ENCODE measurements at regions not wholly inside any gene's neighbourhood (a gene's known extent, or its start where the extent isn't known, plus 50 kb on each side); places are given as distances from the start of the nearest gene placed in this dataset.
"Not testable (repeated sequence)": the region's sequence is repeated elsewhere in the genome, so short reads cannot be mapped to it uniquely, and the experiment has no call there.

DNA sequence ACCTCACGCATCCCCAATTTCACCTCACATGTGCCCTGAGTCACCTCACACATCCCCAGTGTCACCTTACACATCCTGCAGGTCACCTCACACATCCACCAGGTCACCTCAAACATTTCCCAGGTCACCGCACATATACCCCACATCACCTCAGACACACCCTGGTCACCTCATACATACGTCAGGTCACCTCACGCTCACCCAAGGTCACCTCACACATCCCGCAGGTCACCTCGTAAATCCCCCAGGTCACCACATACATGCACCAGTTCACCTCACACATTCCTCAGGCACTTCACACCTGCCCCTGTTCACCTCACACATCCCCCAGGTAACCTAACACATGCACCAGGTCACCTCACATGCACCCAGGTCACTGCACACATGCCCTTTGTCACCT lies 864.0 kb downstream of the TMEM121 start:
- Histone ChIP-seq H3K9me3 (no peaks in the 10 kb centered on the region), H3K27ac (no peak overlapping the region), H3K27me3 (no peaks in the 10 kb centered on the region), H3K4me1 (no peaks in the 10 kb centered on the region), H3K36me3 (no peaks in the 10 kb centered on the region), H3K4me3 (no peak overlapping the region)
- no peak for TF ChIP-seq POLR2A (IDR thresholded peaks at IDR 0.05)
- TF ChIP-seq, protein P1, sequence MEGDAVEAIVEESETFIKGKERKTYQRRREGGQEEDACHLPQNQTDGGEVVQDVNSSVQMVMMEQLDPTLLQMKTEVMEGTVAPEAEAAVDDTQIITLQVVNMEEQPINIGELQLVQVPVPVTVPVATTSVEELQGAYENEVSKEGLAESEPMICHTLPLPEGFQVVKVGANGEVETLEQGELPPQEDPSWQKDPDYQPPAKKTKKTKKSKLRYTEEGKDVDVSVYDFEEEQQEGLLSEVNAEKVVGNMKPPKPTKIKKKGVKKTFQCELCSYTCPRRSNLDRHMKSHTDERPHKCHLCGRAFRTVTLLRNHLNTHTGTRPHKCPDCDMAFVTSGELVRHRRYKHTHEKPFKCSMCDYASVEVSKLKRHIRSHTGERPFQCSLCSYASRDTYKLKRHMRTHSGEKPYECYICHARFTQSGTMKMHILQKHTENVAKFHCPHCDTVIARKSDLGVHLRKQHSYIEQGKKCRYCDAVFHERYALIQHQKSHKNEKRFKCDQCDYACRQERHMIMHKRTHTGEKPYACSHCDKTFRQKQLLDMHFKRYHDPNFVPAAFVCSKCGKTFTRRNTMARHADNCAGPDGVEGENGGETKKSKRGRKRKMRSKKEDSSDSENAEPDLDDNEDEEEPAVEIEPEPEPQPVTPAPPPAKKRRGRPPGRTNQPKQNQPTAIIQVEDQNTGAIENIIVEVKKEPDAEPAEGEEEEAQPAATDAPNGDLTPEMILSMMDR (IDR thresholded peaks at IDR 0.05), result no peak
- DNase-seq, result no peak
- intact Hi-C loops (cut with DNase I), result no loop called here
- 84 to 96% methylated on average over 6 of the region's 6 CpGs for WGBS, 2 donors

DNA sequence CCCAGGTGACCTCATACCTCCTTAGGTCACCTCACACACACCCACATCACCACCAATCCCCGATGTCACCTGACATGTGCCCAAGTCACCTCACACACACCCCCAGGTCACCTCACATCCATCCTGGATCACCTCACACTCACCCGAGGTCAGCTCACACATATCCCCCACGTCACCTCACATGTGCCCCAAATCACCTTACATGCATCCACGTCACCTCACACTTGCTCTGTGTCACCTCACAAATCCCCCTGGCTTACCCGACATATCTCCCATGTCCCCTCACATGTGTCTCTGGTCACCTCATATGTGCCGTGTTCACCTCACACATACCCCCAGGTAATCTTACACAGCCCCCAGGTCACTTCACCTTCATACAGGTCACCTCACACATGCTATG lies 864.6 kb downstream of the TMEM121 start:
- Histone ChIP-seq H3K4me1 (no peaks in the 10 kb centered on the region), H3K4me3 (no peak overlapping the region), H3K27me3 (no peaks in the 10 kb centered on the region), H3K36me3 (no peaks in the 10 kb centered on the region), H3K27ac (no peak overlapping the region), H3K9me3 (no peaks in the 10 kb centered on the region)
- intact Hi-C loops (cut with DNase I), result no loop called here
- DNase-seq, result no peak
- WGBS, 2 donors, result 63 to 70% methylated on average over 6 of the region's 6 CpGs
- TF ChIP-seq POLR2A (IDR thresholded peaks at IDR 0.05), result no peak
- TF ChIP-seq, protein P1 (IDR thresholded peaks at IDR 0.05), result no peak

DNA sequence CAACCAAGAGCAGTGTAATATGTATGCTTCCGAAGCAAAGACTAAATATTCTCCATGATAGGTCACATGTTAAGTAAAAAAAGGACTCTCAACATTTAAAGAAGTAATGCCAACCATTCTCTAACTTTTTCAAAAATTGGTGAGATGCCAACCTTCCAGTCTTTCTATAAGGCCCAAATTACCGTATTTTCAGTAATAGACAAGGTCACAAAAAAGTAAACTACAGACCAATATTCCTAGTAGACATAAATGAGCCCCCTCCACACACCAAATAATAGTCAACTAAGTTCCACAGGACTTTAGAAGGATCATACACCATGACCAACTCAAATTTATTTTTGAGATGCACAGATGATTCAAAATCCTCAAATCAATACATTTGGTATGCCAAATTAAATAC lies 867.4 kb downstream of the TMEM121 start:
- Histone ChIP-seq H3K9me3 (no peaks in the 10 kb centered on the region), H3K36me3 (no peaks in the 10 kb centered on the region), H3K4me3 (no peak overlapping the region), H3K4me1 (no peaks in the 10 kb centered on the region), H3K27ac (no peak overlapping the region), H3K27me3 (no peaks in the 10 kb centered on the region)
- no peak for DNase-seq
- intact Hi-C loops (cut with DNase I), result no loop called here
- TF ChIP-seq, protein P1 (IDR thresholded peaks at IDR 0.05), result no peak
- no peak for TF ChIP-seq POLR2A (IDR thresholded peaks at IDR 0.05)
- WGBS, 2 donors, result 50 to 55% methylated on average over 2 of the region's 2 CpGs

DNA sequence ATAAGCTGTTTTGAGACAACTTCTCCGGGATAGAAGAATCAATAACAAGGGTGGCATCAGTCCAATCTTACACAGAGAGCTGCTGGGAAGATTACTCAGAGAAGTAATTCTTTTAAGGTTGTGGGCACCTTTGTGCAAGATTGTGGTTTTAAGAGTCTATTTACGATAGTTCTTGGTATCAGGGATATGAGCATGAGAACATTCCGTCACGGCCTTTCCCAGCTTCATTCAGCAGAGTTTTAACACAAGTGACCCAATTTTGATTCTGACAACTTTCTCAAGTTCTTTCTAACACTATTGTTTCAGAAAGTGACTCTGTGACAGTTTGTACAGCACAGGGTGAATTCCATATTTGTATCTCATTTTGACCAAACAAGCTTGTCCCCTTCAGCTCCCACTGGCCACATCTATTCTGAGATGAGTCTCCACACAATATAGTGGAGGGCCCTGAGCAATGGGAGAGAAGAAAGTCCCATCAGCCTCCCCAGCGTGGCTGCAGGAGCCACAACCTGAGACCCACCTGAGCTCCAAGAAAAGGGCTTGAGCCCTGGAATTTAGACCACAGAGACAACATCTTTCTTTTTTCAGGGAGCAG lies 869.2 kb downstream of the TMEM121 start:
- H3K36me3 ChIP-seq, result no peaks in the 10 kb centered on the region
- H3K9me3 ChIP-seq, result no peaks in the 10 kb centered on the region
- 49 to 52% methylated on average over 5 of the region's 5 CpGs for WGBS, 2 donors
- intact Hi-C loops (cut with DNase I), result no loop called here
- no peak for DNase-seq
- no peak overlapping the region for H3K27ac ChIP-seq
- H3K4me3 ChIP-seq, result no peak overlapping the region
- H3K27me3 ChIP-seq, result no peaks in the 10 kb centered on the region
- TF ChIP-seq, protein P1 (IDR thresholded peaks at IDR 0.05), result no peak
- no peak for TF ChIP-seq POLR2A (IDR thresholded peaks at IDR 0.05)
- no peaks in the 10 kb centered on the region for H3K4me1 ChIP-seq

DNA sequence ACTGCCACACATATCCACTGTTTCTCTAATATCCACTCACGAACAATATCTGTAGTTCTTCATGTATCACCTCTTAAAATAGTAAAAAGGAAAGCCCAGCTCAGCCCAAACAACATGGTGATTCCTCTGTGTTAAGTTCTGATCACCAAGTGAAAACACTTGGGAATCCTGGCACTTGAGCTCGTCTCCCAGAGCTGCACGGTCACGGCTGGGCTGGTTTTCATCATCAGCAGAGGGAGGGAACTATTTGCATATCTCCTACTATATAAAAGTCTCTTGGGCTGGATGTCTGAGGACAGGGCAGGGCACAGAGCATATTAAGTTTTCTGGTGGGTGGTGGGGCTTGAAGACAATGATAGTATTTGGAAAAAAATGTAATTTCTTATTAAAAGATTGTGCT lies 870.6 kb downstream of the TMEM121 start:
- TF ChIP-seq POLR2A (IDR thresholded peaks at IDR 0.05), result no peak
- TF ChIP-seq, protein P1 (IDR thresholded peaks at IDR 0.05), result no peak
- H3K27me3 ChIP-seq, result no peaks in the 10 kb centered on the region
- DNase-seq, result no peak
- intact Hi-C loops (cut with DNase I), result no loop called here
- no peaks in the 10 kb centered on the region for H3K9me3 ChIP-seq
- no peaks in the 10 kb centered on the region for H3K36me3 ChIP-seq
- WGBS, 2 donors, result 42 to 63% methylated on average over 4 of the region's 4 CpGs
- no peak overlapping the region for H3K27ac ChIP-seq
- no peaks in the 10 kb centered on the region for H3K4me1 ChIP-seq
- no peak overlapping the region for H3K4me3 ChIP-seq

DNA sequence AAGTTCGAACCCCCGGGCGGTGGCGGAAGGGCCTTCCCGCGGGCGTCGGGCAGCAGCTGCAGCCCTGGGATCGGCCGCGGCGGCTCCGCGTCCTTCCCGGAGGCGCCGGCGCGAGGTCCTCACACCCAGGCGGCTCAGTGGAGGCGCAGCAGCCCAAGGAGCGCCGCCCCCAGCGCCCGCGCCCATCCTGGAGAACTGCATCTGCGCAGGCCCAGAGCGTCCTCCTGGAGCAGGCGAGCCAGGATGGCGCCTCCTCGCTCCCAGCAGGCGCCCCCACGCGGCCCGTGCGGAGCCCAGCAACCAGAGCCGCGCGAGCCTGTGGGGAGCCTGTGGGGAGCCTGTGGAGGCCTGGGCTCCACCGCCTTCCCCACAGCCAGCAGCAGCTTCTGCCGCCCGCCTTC lies 872.5 kb downstream of the TMEM121 start:
- H3K27me3 ChIP-seq; H3K9me3 ChIP-seq; H3K36me3 ChIP-seq; H3K4me1 ChIP-seq; intact Hi-C loops (cut with DNase I); H3K27ac ChIP-seq; DNase-seq: not testable (repeated sequence)
- peak overlapping the region in 1 of 4 donors; percentile 16 for H3K4me3 ChIP-seq
- no CpG with 5 or more reads among the region's 42 CpGs for WGBS, 2 donors

DNA sequence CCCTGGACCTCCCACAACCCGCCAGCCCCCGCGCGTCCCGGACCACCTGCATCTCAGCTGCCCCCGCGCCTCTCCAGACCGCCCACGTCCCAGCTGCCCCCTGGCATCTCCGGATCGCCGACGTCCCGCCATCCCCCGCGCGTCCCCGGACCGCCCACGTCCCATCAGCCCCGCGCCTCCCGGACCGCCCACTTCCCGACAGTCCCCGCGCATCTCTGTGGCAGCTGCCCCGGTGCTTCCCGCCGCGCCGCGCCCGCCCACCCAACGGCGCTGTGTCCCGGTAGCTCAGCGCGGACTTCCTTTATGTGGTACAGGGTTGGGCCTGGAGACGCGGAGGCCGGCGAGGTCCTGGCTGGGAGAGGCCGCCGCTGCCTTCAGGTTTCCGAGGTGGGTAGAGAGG lies 874.9 kb downstream of the TMEM121 start:
- WGBS, 2 donors, result 86% methylated on average over 21 of the region's 46 CpGs; no CpG with 5 or more reads in 1 of the 2 donors

DNA sequence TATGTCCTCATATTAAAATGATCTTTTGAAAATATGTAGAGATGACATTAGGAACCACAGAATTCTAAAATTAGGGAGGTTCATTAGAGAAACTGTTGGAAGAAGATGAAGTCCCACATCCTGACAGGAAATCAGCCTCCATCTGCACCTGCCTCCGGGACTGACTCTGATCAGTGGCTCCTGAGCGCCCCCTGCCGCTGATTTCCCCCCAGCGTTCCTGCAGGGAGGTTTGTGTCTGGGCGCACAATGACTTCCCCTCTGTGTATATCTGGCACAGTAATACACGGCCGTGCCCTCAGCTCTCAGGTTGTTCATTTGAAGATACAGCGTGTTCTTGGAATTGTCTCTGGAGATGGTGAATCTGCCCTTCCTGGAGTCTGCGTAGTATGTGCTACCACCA lies 883.8 kb downstream of the TMEM121 start:
- H3K27me3 ChIP-seq; intact Hi-C loops (cut with DNase I); H3K4me3 ChIP-seq; H3K4me1 ChIP-seq; H3K36me3 ChIP-seq; DNase-seq; H3K27ac ChIP-seq; H3K9me3 ChIP-seq: not testable (repeated sequence)
- 43 to 47% methylated on average over 7 to 9 of the region's 9 CpGs for WGBS, 2 donors

More for the DNA sequence above, 874.9 kb downstream of the TMEM121 start:
- intact Hi-C loops (cut with DNase I); H3K27me3 ChIP-seq; H3K9me3 ChIP-seq; H3K4me1 ChIP-seq; H3K36me3 ChIP-seq; DNase-seq; H3K27ac ChIP-seq; H3K4me3 ChIP-seq: not testable (repeated sequence)
